HCT116 (cell line): ENCODE measurements at regions not wholly inside any gene's neighbourhood (a gene's known extent, or its start where the extent isn't known, plus 50 kb on each side); places are given as distances from the start of the nearest gene placed in this dataset.

Experiments
- ATAC-seq: fragments of 200-7000 bp; cut with Tn5 transposase; 2 replicates; pipeline ENCODE4 v1.9.1; 2020; ENCODE audit warnings: mild to moderate bottlenecking, moderate library complexity
- BruUV-seq: library from RNA; stranded (reverse); fragments of 400-500 nt; replicated peaks from 2 replicates; lab custom pipeline; 2021; lab: Mats Ljungman, UMichigan
- CTCF ChIA-PET: fragments of 300-600 bp; sonication (Branson Sonifier 250); formaldehyde crosslinking; loops from one replicate; lab custom pipeline; 2021; ENCODE audit warnings: antibody characterized with exemption; lab: Charles Lee
- POLR2A ChIA-PET: fragments of 300-600, 350-600 bp; sonication (Branson Sonifier 250); formaldehyde crosslinking; loops from one replicate; lab custom pipeline; 2021; ENCODE audit warnings: antibody characterized with exemption; lab: Charles Lee
- RAD21 ChIA-PET, 2 experiments: fragments of 300-600 bp; sonication (Branson Sonifier 250); formaldehyde crosslinking; loops; one replicate each; lab custom pipeline; 2023; ENCODE audit warnings: low total read pairs in 2 of 2; ENCODE audit not compliant: uncharacterized antibody in 2 of 2, unreplicated experiment in 2 of 2, low non-redundant PET in 1 of 2; lab: Charles Lee
- DNase-seq: peaks from one replicate; pipeline ENCODE4 v3.0.0-alpha.2; 2010; ENCODE audit warnings: low read depth, low spot score
- H2AFZ ChIP-seq: fragments of 200-600 bp; shearing (Covaris generic), sonication (generic); 2 replicates; pipeline ENCODE4 v1.6.1; 2017; ENCODE audit warnings: low read depth, mixed run types, mixed read lengths, antibody characterized with exemption, low read length; ENCODE audit not compliant: poor library complexity, severe bottlenecking
- H3K27ac ChIP-seq: 2 replicates; pipeline ENCODE4 v1.5.1; 2012; ENCODE audit warnings: low read depth, low read length
- H3K27me3 ChIP-seq: fragments of 200-600 bp; sonication (generic); 2 replicates; pipeline ENCODE4 v1.6.1; 2016; ENCODE audit warnings: mixed run types, low read length, mixed read lengths; ENCODE audit not compliant: insufficient read depth
- H3K36me3 ChIP-seq, 2 experiments: fragments of 200-500 bp in 1 of 2; fragments of 200-600 bp in 1 of 2; sonication (Bioruptor generic) in 1 of 2; sonication (generic) in 1 of 2; 2 replicates each; pipeline versions ENCODE4 v1.5.1 to v1.6.1; 2014 to 2016; ENCODE audit warnings: low read length in 2 of 2, inconsistent platforms in 1 of 2, mixed read lengths in 1 of 2, mixed run types in 1 of 2; ENCODE audit not compliant: insufficient read depth in 2 of 2, control insufficient read depth in 1 of 2
- H3K4me1 ChIP-seq, 2 experiments: fragments of 200-600 bp in 1 of 2; sonication (generic) in 1 of 2; 2 replicates each; pipeline versions ENCODE4 v1.5.1 to v1.6.1; 2012 to 2017; ENCODE audit warnings: low read length in 2 of 2, inconsistent platforms in 1 of 2, mild to moderate bottlenecking in 1 of 2, mixed read lengths in 1 of 2, mixed run types in 1 of 2, moderate library complexity in 1 of 2; ENCODE audit not compliant: insufficient read depth in 2 of 2, control insufficient read depth in 1 of 2
- H3K4me2 ChIP-seq: fragments of 200-600 bp; sonication (generic); 2 replicates; pipeline ENCODE4 v1.6.1; 2017; ENCODE audit warnings: mixed run types, low read length, mixed read lengths
- H3K4me3 ChIP-seq, 2 experiments: fragments of 200-600 bp in 1 of 2; sonication (generic) in 1 of 2; replicated peaks in 1 of 2; 2 replicates each; pipeline ENCODE4 v1.5.1; 2011 to 2016; ENCODE audit warnings: low read length in 2 of 2, control low read depth in 1 of 2, low read depth in 1 of 2, mild to moderate bottlenecking in 1 of 2, mixed read lengths in 1 of 2, mixed run types in 1 of 2
- H3K79me2 ChIP-seq: fragments of 200-600 bp; sonication (generic); 2 replicates; pipeline ENCODE4 v1.6.1; 2017; ENCODE audit warnings: mild to moderate bottlenecking, mixed run types, low read length, moderate library complexity, mixed read lengths; ENCODE audit not compliant: insufficient read depth
- H3K9ac ChIP-seq: fragments of 200-600 bp; sonication (generic); 2 replicates; pipeline ENCODE4 v1.6.1; 2016; ENCODE audit warnings: low read length, mixed read lengths
- H3K9me2 ChIP-seq: fragments of 200-600 bp; sonication (generic), shearing (Covaris generic); 2 replicates; pipeline ENCODE4 v1.6.1; 2017; ENCODE audit warnings: mixed run types, mild to moderate bottlenecking, moderate library complexity; ENCODE audit not compliant: insufficient read depth
- H3K9me3 ChIP-seq, 2 experiments: fragments of 200-500 bp in 1 of 2; fragments of 200-600 bp in 1 of 2; sonication (Bioruptor generic) in 1 of 2; sonication (generic) in 1 of 2; 2 replicates each; pipeline ENCODE4 v1.6.1; 2014 to 2017; ENCODE audit warnings: low read length in 2 of 2, mixed read lengths in 2 of 2, inconsistent platforms in 1 of 2, low read depth in 1 of 2, mild to moderate bottlenecking in 1 of 2, mixed run types in 1 of 2, moderate library complexity in 1 of 2; ENCODE audit not compliant: control insufficient read depth in 1 of 2, insufficient read depth in 1 of 2
- H4K20me1 ChIP-seq: fragments of 200-600 bp; sonication (generic), shearing (Covaris generic); 2 replicates; pipeline ENCODE4 v1.6.1; 2017; ENCODE audit warnings: mixed run types, mild to moderate bottlenecking, moderate library complexity; ENCODE audit not compliant: insufficient read depth
- CBX3 ChIP-seq: IDR thresholded peaks from 2 replicates; pipeline ENCODE4 v1.6.1; 2012; ENCODE audit warnings: low read depth
- CEBPB ChIP-seq: IDR thresholded peaks from 2 replicates; pipeline ENCODE4 v1.6.1; 2012; ENCODE audit warnings: low read depth
- EZH2 ChIP-seq: fragments of 200-600 bp; sonication (generic); IDR thresholded peaks from 2 replicates; pipeline ENCODE4 v1.6.1; 2017; ENCODE audit warnings: antibody characterized with exemption, mixed run types
- EZH2phosphoT487 ChIP-seq: fragments of 200-600 bp; IDR thresholded peaks from 2 replicates; pipeline ENCODE4 v1.6.1; 2018; ENCODE audit warnings: antibody characterized with exemption, borderline replicate concordance
- FOSL1 ChIP-seq: IDR thresholded peaks from 2 replicates; pipeline ENCODE4 v1.6.1; 2012; ENCODE audit warnings: low read depth
- POLR2AphosphoS5 ChIP-seq: IDR thresholded peaks from 2 replicates; pipeline ENCODE4 v1.6.1; 2011; ENCODE audit warnings: mild to moderate bottlenecking, low read depth, low read length, moderate library complexity
- RAD21 ChIP-seq: IDR thresholded peaks from 2 replicates; pipeline ENCODE4 v1.6.1; 2012; ENCODE audit warnings: low read depth, mild to moderate bottlenecking
- SIN3A ChIP-seq: IDR thresholded peaks from 2 replicates; pipeline ENCODE4 v1.6.1; 2012; ENCODE audit warnings: low read depth
- SRF ChIP-seq: IDR thresholded peaks from 2 replicates; pipeline ENCODE4 v1.6.1; 2012; ENCODE audit warnings: low read depth
- YY1 ChIP-seq: IDR thresholded peaks from 2 replicates; pipeline ENCODE4 v1.6.1; 2011; ENCODE audit warnings: low read length, low read depth, moderate library complexity, mild to moderate bottlenecking; ENCODE audit not compliant: insufficient replicate concordance; ENCODE audit errors: extremely low read depth
- ZFX ChIP-seq: fragments of 450-650 bp; IDR thresholded peaks from 2 replicates; pipeline ENCODE4 v1.6.1; 2017
- ZNF274 ChIP-seq: fragments of 200-500 bp; sonication (Bioruptor generic); IDR thresholded peaks from 2 replicates; pipeline ENCODE4 v1.6.1; 2014; ENCODE audit warnings: mild to moderate bottlenecking, low read depth, low read length, inconsistent platforms
- intact Hi-C: fragments of 100-400 bp; cut with micrococcal nuclease; formaldehyde crosslinking; loops from 2 replicates; pipeline ENCODE4 v1.10.0; 2022
- TF ChIP-seq, protein P1 (sequence below): IDR thresholded peaks from 2 replicates; pipeline ENCODE4 v1.6.1; 2011; ENCODE audit warnings: mild to moderate bottlenecking, low read length, moderate library complexity; ENCODE audit not compliant: insufficient replicate concordance; ENCODE audit errors: extremely low read depth
- TF ChIP-seq, protein P2 (sequence below): IDR thresholded peaks from 2 replicates; pipeline ENCODE4 v1.6.1; 2012
- TF ChIP-seq, protein P3 (sequence below): IDR thresholded peaks from 2 replicates; pipeline ENCODE4 v1.6.1; 2012; ENCODE audit warnings: low read depth
- TF ChIP-seq, protein P4 (sequence below): IDR thresholded peaks from 2 replicates; pipeline ENCODE4 v1.6.1; 2012

DNA sequence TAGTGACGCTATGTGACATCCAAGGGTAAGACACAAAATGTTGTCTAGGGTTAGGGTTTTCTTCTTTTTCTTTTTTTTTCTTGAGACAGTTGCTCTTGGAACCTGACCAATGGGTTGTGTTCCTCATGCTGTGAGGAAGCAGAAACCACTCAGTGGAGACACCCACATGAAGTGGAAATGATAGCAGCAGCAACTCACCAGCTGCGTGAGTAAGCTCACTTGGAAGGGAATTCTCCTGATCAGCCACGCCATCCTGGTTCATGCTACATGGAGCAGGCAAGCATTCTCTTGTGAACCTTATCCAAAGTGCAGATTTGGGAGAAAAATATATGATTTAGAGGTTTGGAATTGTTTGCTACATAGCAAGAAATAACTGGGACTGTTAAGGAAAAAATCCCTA is 863.7 kb downstream of the EPHA4 start:
- POLR2A ChIA-PET: no interaction called here
- no peaks in the 10 kb centered on the region for H3K79me2 ChIP-seq
- no peaks in the 10 kb centered on the region for H3K36me3 ChIP-seq
- intact Hi-C loops: no loop called here
- RAD21 ChIA-PET: no interaction called here
- no peak overlapping the region for H3K9ac ChIP-seq
- no peak overlapping the region for H3K4me2 ChIP-seq
- no peak for ATAC-seq
- no TSS peak for BruUV-seq
- no peak overlapping the region for H3K4me3 ChIP-seq
- CTCF ChIA-PET: no interaction called here
- no peaks in the 10 kb centered on the region for H3K27me3 ChIP-seq
- no peaks in the 10 kb centered on the region for H3K9me3 ChIP-seq
- H3K9me2 ChIP-seq: no peaks in the 10 kb centered on the region
- no peaks in the 10 kb centered on the region for H3K4me1 ChIP-seq
- H2AFZ ChIP-seq: no peak overlapping the region
- TF ChIP-seq, protein P1, sequence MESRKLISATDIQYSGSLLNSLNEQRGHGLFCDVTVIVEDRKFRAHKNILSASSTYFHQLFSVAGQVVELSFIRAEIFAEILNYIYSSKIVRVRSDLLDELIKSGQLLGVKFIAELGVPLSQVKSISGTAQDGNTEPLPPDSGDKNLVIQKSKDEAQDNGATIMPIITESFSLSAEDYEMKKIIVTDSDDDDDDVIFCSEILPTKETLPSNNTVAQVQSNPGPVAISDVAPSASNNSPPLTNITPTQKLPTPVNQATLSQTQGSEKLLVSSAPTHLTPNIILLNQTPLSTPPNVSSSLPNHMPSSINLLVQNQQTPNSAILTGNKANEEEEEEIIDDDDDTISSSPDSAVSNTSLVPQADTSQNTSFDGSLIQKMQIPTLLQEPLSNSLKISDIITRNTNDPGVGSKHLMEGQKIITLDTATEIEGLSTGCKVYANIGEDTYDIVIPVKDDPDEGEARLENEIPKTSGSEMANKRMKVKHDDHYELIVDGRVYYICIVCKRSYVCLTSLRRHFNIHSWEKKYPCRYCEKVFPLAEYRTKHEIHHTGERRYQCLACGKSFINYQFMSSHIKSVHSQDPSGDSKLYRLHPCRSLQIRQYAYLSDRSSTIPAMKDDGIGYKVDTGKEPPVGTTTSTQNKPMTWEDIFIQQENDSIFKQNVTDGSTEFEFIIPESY: no peak
- TF ChIP-seq ZFX: no peak
- no peak for TF ChIP-seq FOSL1
- TF ChIP-seq ZNF274: no peak
- TF ChIP-seq, protein P2, sequence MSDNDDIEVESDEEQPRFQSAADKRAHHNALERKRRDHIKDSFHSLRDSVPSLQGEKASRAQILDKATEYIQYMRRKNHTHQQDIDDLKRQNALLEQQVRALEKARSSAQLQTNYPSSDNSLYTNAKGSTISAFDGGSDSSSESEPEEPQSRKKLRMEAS: no peak
- no peak for TF ChIP-seq RAD21
- no peak for TF ChIP-seq SIN3A
- TF ChIP-seq, protein P3, sequence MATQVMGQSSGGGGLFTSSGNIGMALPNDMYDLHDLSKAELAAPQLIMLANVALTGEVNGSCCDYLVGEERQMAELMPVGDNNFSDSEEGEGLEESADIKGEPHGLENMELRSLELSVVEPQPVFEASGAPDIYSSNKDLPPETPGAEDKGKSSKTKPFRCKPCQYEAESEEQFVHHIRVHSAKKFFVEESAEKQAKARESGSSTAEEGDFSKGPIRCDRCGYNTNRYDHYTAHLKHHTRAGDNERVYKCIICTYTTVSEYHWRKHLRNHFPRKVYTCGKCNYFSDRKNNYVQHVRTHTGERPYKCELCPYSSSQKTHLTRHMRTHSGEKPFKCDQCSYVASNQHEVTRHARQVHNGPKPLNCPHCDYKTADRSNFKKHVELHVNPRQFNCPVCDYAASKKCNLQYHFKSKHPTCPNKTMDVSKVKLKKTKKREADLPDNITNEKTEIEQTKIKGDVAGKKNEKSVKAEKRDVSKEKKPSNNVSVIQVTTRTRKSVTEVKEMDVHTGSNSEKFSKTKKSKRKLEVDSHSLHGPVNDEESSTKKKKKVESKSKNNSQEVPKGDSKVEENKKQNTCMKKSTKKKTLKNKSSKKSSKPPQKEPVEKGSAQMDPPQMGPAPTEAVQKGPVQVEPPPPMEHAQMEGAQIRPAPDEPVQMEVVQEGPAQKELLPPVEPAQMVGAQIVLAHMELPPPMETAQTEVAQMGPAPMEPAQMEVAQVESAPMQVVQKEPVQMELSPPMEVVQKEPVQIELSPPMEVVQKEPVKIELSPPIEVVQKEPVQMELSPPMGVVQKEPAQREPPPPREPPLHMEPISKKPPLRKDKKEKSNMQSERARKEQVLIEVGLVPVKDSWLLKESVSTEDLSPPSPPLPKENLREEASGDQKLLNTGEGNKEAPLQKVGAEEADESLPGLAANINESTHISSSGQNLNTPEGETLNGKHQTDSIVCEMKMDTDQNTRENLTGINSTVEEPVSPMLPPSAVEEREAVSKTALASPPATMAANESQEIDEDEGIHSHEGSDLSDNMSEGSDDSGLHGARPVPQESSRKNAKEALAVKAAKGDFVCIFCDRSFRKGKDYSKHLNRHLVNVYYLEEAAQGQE: no peak
- TF ChIP-seq, protein P4, sequence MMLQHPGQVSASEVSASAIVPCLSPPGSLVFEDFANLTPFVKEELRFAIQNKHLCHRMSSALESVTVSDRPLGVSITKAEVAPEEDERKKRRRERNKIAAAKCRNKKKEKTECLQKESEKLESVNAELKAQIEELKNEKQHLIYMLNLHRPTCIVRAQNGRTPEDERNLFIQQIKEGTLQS: no peak
- no peak for TF ChIP-seq CBX3
- TF ChIP-seq POLR2AphosphoS5: no peak
- no peak for TF ChIP-seq EZH2phosphoT487
- no peak for TF ChIP-seq YY1
- no peak for TF ChIP-seq CEBPB
- no peak for TF ChIP-seq SRF
- no peak for TF ChIP-seq EZH2
- H3K27ac ChIP-seq: no peak overlapping the region
- DNase-seq: no peak
- no peaks in the 10 kb centered on the region for H4K20me1 ChIP-seq
